HCT116 (cell line): ENCODE measurements at regions not wholly inside any gene's neighbourhood (a gene's known extent, or its start where the extent isn't known, plus 50 kb on each side); places are given as distances from the start of the nearest gene placed in this dataset.
A peak's percentile ranks its signal among the peaks of the same experiment; 100 is the strongest.

Experiments
- ATAC-seq: fragments of 200-7000 bp; cut with Tn5 transposase; 2 replicates; pipeline ENCODE4 v1.9.1; 2020; ENCODE audit warnings: mild to moderate bottlenecking, moderate library complexity
- BruUV-seq: library from RNA; stranded (reverse); fragments of 400-500 nt; replicated peaks from 2 replicates; lab custom pipeline; 2021; lab: Mats Ljungman, UMichigan
- CTCF ChIA-PET: fragments of 300-600 bp; sonication (Branson Sonifier 250); formaldehyde crosslinking; loops from one replicate; lab custom pipeline; 2021; ENCODE audit warnings: antibody characterized with exemption; lab: Charles Lee
- POLR2A ChIA-PET: fragments of 300-600, 350-600 bp; sonication (Branson Sonifier 250); formaldehyde crosslinking; loops from one replicate; lab custom pipeline; 2021; ENCODE audit warnings: antibody characterized with exemption; lab: Charles Lee
- RAD21 ChIA-PET, 2 experiments: fragments of 300-600 bp; sonication (Branson Sonifier 250); formaldehyde crosslinking; loops; one replicate each; lab custom pipeline; 2023; ENCODE audit warnings: low total read pairs in 2 of 2; ENCODE audit not compliant: uncharacterized antibody in 2 of 2, unreplicated experiment in 2 of 2, low non-redundant PET in 1 of 2; lab: Charles Lee
- DNase-seq: peaks from one replicate; pipeline ENCODE4 v3.0.0-alpha.2; 2010; ENCODE audit warnings: low read depth, low spot score
- H2AFZ ChIP-seq: fragments of 200-600 bp; shearing (Covaris generic), sonication (generic); 2 replicates; pipeline ENCODE4 v1.6.1; 2017; ENCODE audit warnings: low read depth, mixed run types, mixed read lengths, antibody characterized with exemption, low read length; ENCODE audit not compliant: poor library complexity, severe bottlenecking
- H3K27ac ChIP-seq: 2 replicates; pipeline ENCODE4 v1.5.1; 2012; ENCODE audit warnings: low read depth, low read length
- H3K27me3 ChIP-seq: fragments of 200-600 bp; sonication (generic); 2 replicates; pipeline ENCODE4 v1.6.1; 2016; ENCODE audit warnings: mixed run types, low read length, mixed read lengths; ENCODE audit not compliant: insufficient read depth
- H3K36me3 ChIP-seq, 2 experiments: fragments of 200-500 bp in 1 of 2; fragments of 200-600 bp in 1 of 2; sonication (Bioruptor generic) in 1 of 2; sonication (generic) in 1 of 2; 2 replicates each; pipeline versions ENCODE4 v1.5.1 to v1.6.1; 2014 to 2016; ENCODE audit warnings: low read length in 2 of 2, inconsistent platforms in 1 of 2, mixed read lengths in 1 of 2, mixed run types in 1 of 2; ENCODE audit not compliant: insufficient read depth in 2 of 2, control insufficient read depth in 1 of 2
- H3K4me1 ChIP-seq, 2 experiments: fragments of 200-600 bp in 1 of 2; sonication (generic) in 1 of 2; 2 replicates each; pipeline versions ENCODE4 v1.5.1 to v1.6.1; 2012 to 2017; ENCODE audit warnings: low read length in 2 of 2, inconsistent platforms in 1 of 2, mild to moderate bottlenecking in 1 of 2, mixed read lengths in 1 of 2, mixed run types in 1 of 2, moderate library complexity in 1 of 2; ENCODE audit not compliant: insufficient read depth in 2 of 2, control insufficient read depth in 1 of 2
- H3K4me2 ChIP-seq: fragments of 200-600 bp; sonication (generic); 2 replicates; pipeline ENCODE4 v1.6.1; 2017; ENCODE audit warnings: mixed run types, low read length, mixed read lengths
- H3K4me3 ChIP-seq, 2 experiments: fragments of 200-600 bp in 1 of 2; sonication (generic) in 1 of 2; replicated peaks in 1 of 2; 2 replicates each; pipeline ENCODE4 v1.5.1; 2011 to 2016; ENCODE audit warnings: low read length in 2 of 2, control low read depth in 1 of 2, low read depth in 1 of 2, mild to moderate bottlenecking in 1 of 2, mixed read lengths in 1 of 2, mixed run types in 1 of 2
- H3K79me2 ChIP-seq: fragments of 200-600 bp; sonication (generic); 2 replicates; pipeline ENCODE4 v1.6.1; 2017; ENCODE audit warnings: mild to moderate bottlenecking, mixed run types, low read length, moderate library complexity, mixed read lengths; ENCODE audit not compliant: insufficient read depth
- H3K9ac ChIP-seq: fragments of 200-600 bp; sonication (generic); 2 replicates; pipeline ENCODE4 v1.6.1; 2016; ENCODE audit warnings: low read length, mixed read lengths
- H3K9me2 ChIP-seq: fragments of 200-600 bp; sonication (generic), shearing (Covaris generic); 2 replicates; pipeline ENCODE4 v1.6.1; 2017; ENCODE audit warnings: mixed run types, mild to moderate bottlenecking, moderate library complexity; ENCODE audit not compliant: insufficient read depth
- H3K9me3 ChIP-seq, 2 experiments: fragments of 200-500 bp in 1 of 2; fragments of 200-600 bp in 1 of 2; sonication (Bioruptor generic) in 1 of 2; sonication (generic) in 1 of 2; 2 replicates each; pipeline ENCODE4 v1.6.1; 2014 to 2017; ENCODE audit warnings: low read length in 2 of 2, mixed read lengths in 2 of 2, inconsistent platforms in 1 of 2, low read depth in 1 of 2, mild to moderate bottlenecking in 1 of 2, mixed run types in 1 of 2, moderate library complexity in 1 of 2; ENCODE audit not compliant: control insufficient read depth in 1 of 2, insufficient read depth in 1 of 2
- H4K20me1 ChIP-seq: fragments of 200-600 bp; sonication (generic), shearing (Covaris generic); 2 replicates; pipeline ENCODE4 v1.6.1; 2017; ENCODE audit warnings: mixed run types, mild to moderate bottlenecking, moderate library complexity; ENCODE audit not compliant: insufficient read depth
- CBX3 ChIP-seq: IDR thresholded peaks from 2 replicates; pipeline ENCODE4 v1.6.1; 2012; ENCODE audit warnings: low read depth
- CEBPB ChIP-seq: IDR thresholded peaks from 2 replicates; pipeline ENCODE4 v1.6.1; 2012; ENCODE audit warnings: low read depth
- EGR1 ChIP-seq: IDR thresholded peaks from 2 replicates; pipeline ENCODE4 v1.6.1; 2012; ENCODE audit warnings: low read depth
- EZH2 ChIP-seq: fragments of 200-600 bp; sonication (generic); IDR thresholded peaks from 2 replicates; pipeline ENCODE4 v1.6.1; 2017; ENCODE audit warnings: antibody characterized with exemption, mixed run types
- EZH2phosphoT487 ChIP-seq: fragments of 200-600 bp; IDR thresholded peaks from 2 replicates; pipeline ENCODE4 v1.6.1; 2018; ENCODE audit warnings: antibody characterized with exemption, borderline replicate concordance
- JUND ChIP-seq: IDR thresholded peaks from 2 replicates; pipeline ENCODE4 v1.6.1; 2012
- POLR2A ChIP-seq: IDR thresholded peaks from 2 replicates; pipeline ENCODE4 v1.7.0; 2011; ENCODE audit warnings: borderline replicate concordance; ENCODE audit not compliant: insufficient read depth, insufficient read length; ENCODE audit errors: extremely low read depth
- POLR2AphosphoS5 ChIP-seq: IDR thresholded peaks from 2 replicates; pipeline ENCODE4 v1.6.1; 2011; ENCODE audit warnings: mild to moderate bottlenecking, low read depth, low read length, moderate library complexity
- REST ChIP-seq: IDR thresholded peaks from 2 replicates; pipeline ENCODE4 v1.6.1; 2012; ENCODE audit warnings: low read depth
- SP1 ChIP-seq: IDR thresholded peaks from 2 replicates; pipeline ENCODE4 v1.6.1; 2012; ENCODE audit warnings: low read depth
- SRF ChIP-seq: IDR thresholded peaks from 2 replicates; pipeline ENCODE4 v1.6.1; 2012; ENCODE audit warnings: low read depth
- TCF7L2 ChIP-seq: IDR thresholded peaks from 2 replicates; pipeline ENCODE4 v1.7.0; 2011; ENCODE audit warnings: borderline replicate concordance, inconsistent platforms; ENCODE audit not compliant: insufficient read depth, insufficient read length; ENCODE audit errors: extremely low read depth
- ZFX ChIP-seq: fragments of 450-650 bp; IDR thresholded peaks from 2 replicates; pipeline ENCODE4 v1.6.1; 2017
- intact Hi-C: fragments of 100-400 bp; cut with micrococcal nuclease; formaldehyde crosslinking; loops from 2 replicates; pipeline ENCODE4 v1.10.0; 2022
- TF ChIP-seq, protein P1 (sequence below): IDR thresholded peaks from 2 replicates; pipeline ENCODE4 v1.6.1; 2012

DNA sequence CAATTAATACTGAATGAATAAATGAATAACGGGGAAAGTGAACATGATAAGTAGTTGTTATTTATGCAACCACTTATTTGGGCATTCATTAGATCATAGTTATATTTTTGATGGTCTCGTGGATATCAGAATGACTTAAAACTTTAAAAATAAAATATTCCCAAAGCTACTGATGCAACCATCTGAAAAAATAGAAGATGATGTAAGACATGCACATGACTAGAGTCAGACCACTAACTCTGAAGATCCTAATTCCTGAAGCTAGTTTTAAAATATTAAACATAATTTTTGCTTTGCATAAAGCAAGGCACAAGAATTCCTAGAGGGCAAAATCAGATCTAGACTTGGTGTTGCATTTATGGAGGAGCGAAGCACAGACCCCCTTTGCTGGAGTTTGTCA lies 616.1 kb downstream of the IRS1 start:
- peaks cover 83 to 100% of the 10 kb centered on the region in 2 experiments for H3K4me1 ChIP-seq
- CTCF ChIA-PET: interaction anchor here (1.0 to 1.2 kb wide), 2 partner anchors 65 to 619 kb away, joined by 3 read pairs; no protein-coding TSS in a partner anchor
- DNase-seq (no peak), ATAC-seq (no peak)
- peak overlapping the region; percentile 95 for H3K27ac ChIP-seq
- no peak overlapping the region for H2AFZ ChIP-seq
- intact Hi-C loops: loop anchor here (10.0 kb wide), 2 partner anchors 149 to 811 kb away; no protein-coding TSS in a partner anchor
- peak overlapping the region; percentile 79 for H3K9ac ChIP-seq
- peak overlapping the region; percentile 80; the same call in 1 of the 2 replicates for H3K4me2 ChIP-seq
- no peaks in the 10 kb centered on the region for H3K27me3 ChIP-seq
- H4K20me1 ChIP-seq: no peaks in the 10 kb centered on the region
- no peaks in the 10 kb centered on the region for H3K9me2 ChIP-seq
- peaks cover 0 to 10% of the 10 kb centered on the region in 2 experiments; a peak in 1 of 4 replicates for H3K36me3 ChIP-seq
- H3K9me3 ChIP-seq: no peaks in the 10 kb centered on the region
- BruUV-seq: no TSS peak
- peak; percentile 18; the same call in 1 of the 2 replicates for TF ChIP-seq SP1
- TF ChIP-seq EZH2: no peak
- no peak for TF ChIP-seq TCF7L2
- no peak for TF ChIP-seq EGR1
- no peak for TF ChIP-seq CBX3
- no peak for TF ChIP-seq JUND
- no peak for TF ChIP-seq POLR2AphosphoS5
- TF ChIP-seq POLR2A: no peak
- TF ChIP-seq, protein P1, sequence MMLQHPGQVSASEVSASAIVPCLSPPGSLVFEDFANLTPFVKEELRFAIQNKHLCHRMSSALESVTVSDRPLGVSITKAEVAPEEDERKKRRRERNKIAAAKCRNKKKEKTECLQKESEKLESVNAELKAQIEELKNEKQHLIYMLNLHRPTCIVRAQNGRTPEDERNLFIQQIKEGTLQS: no peak
- no peak for TF ChIP-seq EZH2phosphoT487
- TF ChIP-seq REST: no peak
- TF ChIP-seq ZFX: no peak
- no peak for TF ChIP-seq SRF
- TF ChIP-seq CEBPB: peak; percentile 87
- H3K79me2 ChIP-seq: peaks cover 56% of the 10 kb centered on the region
- RAD21 ChIA-PET: no interaction called here
- POLR2A ChIA-PET: interaction anchor here (0.8 to 3.1 kb wide), 10 partner anchors 10 to 468 kb away, joined by 3 to 16 read pairs (median 5); no protein-coding TSS in a partner anchor
- no peak overlapping the region for H3K4me3 ChIP-seq
